ENCODE measurements at regions not wholly inside any gene's neighbourhood (a gene's known extent, or its start where the extent isn't known, plus 50 kb on each side); places are given as distances from the start of the nearest gene placed in this dataset.

- no peak for TF ChIP-seq CTCF (conservative IDR thresholded peaks at IDR 0.05; ENCODE audit: low read depth, low read length)
- no peak overlapping the region for H3K4me3 ChIP-seq (ENCODE audit: low read length)
- DNase-seq (ENCODE audit: low read depth): no peak
Observed at GRCh38 chr10:129079705-129080104, 387.3 kb upstream of the MGMT start.

GRCh38 chr10:129085811-129086210 is 381.2 kb upstream of the MGMT start:
- no peak for TF ChIP-seq CTCF (conservative IDR thresholded peaks at IDR 0.05; ENCODE audit: low read depth, low read length)
- H3K4me3 ChIP-seq (ENCODE audit: low read length): no peak overlapping the region
- DNase-seq (ENCODE audit: low read depth): no peak

- DNase-seq (ENCODE audit: low read depth): no peak
- H3K4me3 ChIP-seq (ENCODE audit: low read length): no peak overlapping the region
Observed at GRCh38 chr10:129089341-129089740, 377.7 kb upstream of the MGMT start.

GRCh38 chr10:129090165-129090564 is 376.9 kb upstream of the MGMT start:
- no peak overlapping the region for H3K4me3 ChIP-seq (ENCODE audit: low read length)
- no peak for DNase-seq (ENCODE audit: low read depth)
- TF ChIP-seq CTCF (conservative IDR thresholded peaks at IDR 0.05; ENCODE audit: low read depth, low read length): no peak

More at GRCh38 chr10:129089341-129089740, 377.7 kb upstream of the MGMT start:
- no peak for TF ChIP-seq CTCF (conservative IDR thresholded peaks at IDR 0.05; ENCODE audit: low read depth, low read length)

GRCh38 chr10:129090618-129091366 is 376.2 kb upstream of the MGMT start:
- no peak for TF ChIP-seq CTCF (conservative IDR thresholded peaks at IDR 0.05; ENCODE audit: low read depth, low read length)
- no peak for DNase-seq (ENCODE audit: low read depth)
- H3K4me3 ChIP-seq (ENCODE audit: low read length): no peak overlapping the region

GRCh38 chr10:129093641-129094040 is 373.4 kb upstream of the MGMT start:
- H3K4me3 ChIP-seq (ENCODE audit: low read length): no peak overlapping the region
- no peak for TF ChIP-seq CTCF (conservative IDR thresholded peaks at IDR 0.05; ENCODE audit: low read depth, low read length)
- no peak for DNase-seq (ENCODE audit: low read depth)

- H3K4me3 ChIP-seq (ENCODE audit: low read length): no peak overlapping the region
- no peak for DNase-seq (ENCODE audit: low read depth)
- TF ChIP-seq CTCF (conservative IDR thresholded peaks at IDR 0.05; ENCODE audit: low read depth, low read length): no peak
Observed at GRCh38 chr10:129094233-129094632, 372.8 kb upstream of the MGMT start.
